ENCODE measurements at regions not wholly inside any gene's neighbourhood (a gene's known extent, or its start where the extent isn't known, plus 50 kb on each side); places are given as distances from the start of the nearest gene placed in this dataset.

DNA sequence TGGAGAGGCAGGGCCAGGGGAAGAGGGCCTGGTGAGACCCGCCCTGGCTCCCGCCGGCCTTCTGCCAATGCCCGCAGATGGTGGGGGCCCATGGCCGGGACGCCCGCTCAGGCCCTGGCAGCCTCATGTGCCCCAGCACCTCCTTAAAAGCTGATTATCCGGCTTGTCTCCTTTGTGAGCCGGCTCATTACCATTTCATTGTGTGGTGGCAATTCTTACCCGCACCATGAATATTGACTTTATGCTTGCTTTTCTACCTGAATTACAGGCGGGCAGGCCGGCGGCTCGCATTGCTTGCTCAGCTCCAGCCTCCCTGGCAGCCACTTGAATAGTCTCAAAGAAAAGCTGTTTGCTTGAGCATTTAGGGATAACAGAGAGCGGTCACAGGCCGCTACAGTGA lies 120.0 kb upstream of the JAG1 start:
- 95% methylated on average over 16 of the region's 16 CpGs for WGBS
- Histone ChIP-seq H3K4me1 (ENCODE audit: control insufficient read depth in 2 of 2, insufficient read depth in 2 of 2, low read length in 2 of 2) (no peaks in the 10 kb centered on the region), H3K36me3 (ENCODE audit: control insufficient read depth in 2 of 2, insufficient read depth in 2 of 2, low read length in 1 of 2) (no peaks in the 10 kb centered on the region), H3K4me3 (ENCODE audit: low read length in 2 of 2) (no peak overlapping the region), H3K27ac (ENCODE audit: low read depth in 1 of 2, low read length in 1 of 2) (no peak overlapping the region), H3K27me3 (ENCODE audit: control insufficient read depth in 2 of 2, insufficient read depth in 1 of 2, low read length in 1 of 2) (no peaks in the 10 kb centered on the region), H3K9me3 (ENCODE audit: control insufficient read depth in 2 of 2, insufficient read depth in 1 of 2, low read length in 1 of 2) (no peaks in the 10 kb centered on the region)
- DNase-seq (ENCODE audit: low read depth in 6 of 9, low spot score in 9 of 9): no peak

DNA sequence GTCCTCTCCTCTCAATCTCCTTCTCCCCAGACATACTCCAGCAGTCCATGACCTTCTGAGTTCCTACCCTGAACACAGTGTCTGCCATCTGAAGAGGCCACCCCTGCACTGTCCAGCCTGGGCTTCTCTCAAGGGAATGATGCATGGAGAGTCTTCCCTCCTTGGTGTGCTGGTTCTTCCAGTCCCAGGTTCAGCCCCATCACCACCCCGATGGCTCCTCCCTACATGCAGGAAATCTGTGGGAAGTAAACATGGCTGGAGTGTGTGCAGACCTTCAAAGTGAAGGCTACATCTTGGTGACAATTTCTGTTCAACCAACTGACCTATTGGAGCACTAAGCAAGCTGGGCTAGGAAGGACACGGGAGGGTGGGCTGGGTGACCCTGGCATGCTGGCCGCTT lies 121.0 kb upstream of the JAG1 start:
- 94% methylated on average over 3 of the region's 3 CpGs for WGBS
- no peak for DNase-seq (ENCODE audit: low read depth in 6 of 9, low spot score in 9 of 9)

DNA sequence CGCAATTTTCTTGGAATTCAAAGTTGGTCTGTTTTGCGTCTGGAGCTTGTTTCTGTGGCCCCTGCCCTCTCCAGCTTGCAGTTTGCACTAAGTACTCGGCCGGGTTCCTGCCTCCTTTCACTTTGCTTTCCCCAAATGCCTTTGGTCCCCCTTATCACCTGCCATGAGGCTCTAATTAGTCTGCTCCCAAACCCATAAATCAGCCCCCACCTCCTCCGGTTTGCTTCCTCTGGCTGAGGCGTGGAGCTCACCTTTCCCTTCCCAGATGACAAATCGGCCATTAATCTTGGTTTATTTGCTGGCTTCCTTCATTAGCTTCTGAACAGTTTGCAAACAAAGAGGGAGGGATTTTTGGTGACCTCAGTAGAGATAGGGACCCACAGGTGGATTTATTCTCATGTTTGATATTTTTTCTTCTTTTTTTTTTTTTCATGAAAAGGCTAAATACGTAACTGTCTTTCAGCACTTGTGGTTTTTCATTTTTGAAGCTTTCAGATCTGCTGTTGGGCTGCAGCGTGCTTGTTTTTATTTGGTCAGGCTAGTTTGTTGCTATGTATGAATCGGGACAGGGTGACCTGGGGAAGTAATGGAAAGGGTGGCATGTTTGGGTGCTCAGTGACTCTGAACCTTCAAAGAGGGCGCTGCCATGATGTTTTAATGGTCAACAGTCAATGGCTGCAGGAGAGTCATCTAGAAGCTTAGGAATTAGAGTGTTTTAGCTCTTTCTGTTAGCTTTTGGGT lies 121.7 kb upstream of the JAG1 start:
- WGBS: 81% methylated on average over 11 of the region's 11 CpGs
- H3K4me1 ChIP-seq (ENCODE audit: control insufficient read depth in 2 of 2, insufficient read depth in 2 of 2, low read length in 2 of 2): no peaks in the 10 kb centered on the region
- H3K4me3 ChIP-seq (ENCODE audit: low read length in 2 of 2): no peak overlapping the region
- no peaks in the 10 kb centered on the region for H3K27me3 ChIP-seq (ENCODE audit: control insufficient read depth in 2 of 2, insufficient read depth in 1 of 2, low read length in 1 of 2)
- DNase-seq (ENCODE audit: low read depth in 6 of 9, low spot score in 9 of 9): no peak
- H3K27ac ChIP-seq (ENCODE audit: low read depth in 1 of 2, low read length in 1 of 2): no peak overlapping the region
- no peaks in the 10 kb centered on the region for H3K9me3 ChIP-seq (ENCODE audit: control insufficient read depth in 2 of 2, insufficient read depth in 1 of 2, low read length in 1 of 2)
- H3K36me3 ChIP-seq (ENCODE audit: control insufficient read depth in 2 of 2, insufficient read depth in 2 of 2, low read length in 1 of 2): no peaks in the 10 kb centered on the region

More for the DNA sequence above, 121.0 kb upstream of the JAG1 start:
- Histone ChIP-seq H3K4me3 (ENCODE audit: low read length in 2 of 2) (no peak overlapping the region), H3K36me3 (ENCODE audit: control insufficient read depth in 2 of 2, insufficient read depth in 2 of 2, low read length in 1 of 2) (no peaks in the 10 kb centered on the region), H3K27ac (ENCODE audit: low read depth in 1 of 2, low read length in 1 of 2) (no peak overlapping the region), H3K4me1 (ENCODE audit: control insufficient read depth in 2 of 2, insufficient read depth in 2 of 2, low read length in 2 of 2) (no peaks in the 10 kb centered on the region), H3K27me3 (ENCODE audit: control insufficient read depth in 2 of 2, insufficient read depth in 1 of 2, low read length in 1 of 2) (no peaks in the 10 kb centered on the region), H3K9me3 (ENCODE audit: control insufficient read depth in 2 of 2, insufficient read depth in 1 of 2, low read length in 1 of 2) (no peaks in the 10 kb centered on the region)

DNA sequence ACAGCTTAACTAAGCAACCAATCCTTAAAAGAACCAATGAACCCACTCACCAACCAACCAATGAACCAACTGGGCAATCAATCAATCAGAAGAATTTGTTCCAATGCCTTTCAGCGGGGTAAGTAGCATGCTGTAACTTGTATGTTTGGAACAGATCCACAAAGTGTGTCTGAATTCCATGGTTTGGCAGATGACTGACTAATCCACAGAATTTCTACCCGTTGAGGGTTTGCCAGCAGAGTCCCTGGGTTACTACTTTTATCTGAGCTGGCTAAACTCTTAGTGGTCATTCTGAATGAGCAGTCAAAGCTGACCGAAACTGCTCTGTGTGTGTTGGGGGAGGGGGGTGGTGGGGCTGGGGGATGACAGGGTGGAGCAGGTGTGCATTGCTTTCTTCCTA lies 125.0 kb upstream of the JAG1 start:
- Histone ChIP-seq H3K27me3 (ENCODE audit: control insufficient read depth in 2 of 2, insufficient read depth in 1 of 2, low read length in 1 of 2) (no peaks in the 10 kb centered on the region), H3K27ac (ENCODE audit: low read depth in 1 of 2, low read length in 1 of 2) (no peak overlapping the region), H3K9me3 (ENCODE audit: control insufficient read depth in 2 of 2, insufficient read depth in 1 of 2, low read length in 1 of 2) (no peaks in the 10 kb centered on the region), H3K36me3 (ENCODE audit: control insufficient read depth in 2 of 2, insufficient read depth in 2 of 2, low read length in 1 of 2) (no peaks in the 10 kb centered on the region), H3K4me3 (ENCODE audit: low read length in 2 of 2) (no peak overlapping the region), H3K4me1 (ENCODE audit: control insufficient read depth in 2 of 2, insufficient read depth in 2 of 2, low read length in 2 of 2) (no peaks in the 10 kb centered on the region)
- WGBS: 92% methylated on average over 3 of the region's 3 CpGs
- DNase-seq (ENCODE audit: low read depth in 6 of 9, low spot score in 9 of 9): no peak

DNA sequence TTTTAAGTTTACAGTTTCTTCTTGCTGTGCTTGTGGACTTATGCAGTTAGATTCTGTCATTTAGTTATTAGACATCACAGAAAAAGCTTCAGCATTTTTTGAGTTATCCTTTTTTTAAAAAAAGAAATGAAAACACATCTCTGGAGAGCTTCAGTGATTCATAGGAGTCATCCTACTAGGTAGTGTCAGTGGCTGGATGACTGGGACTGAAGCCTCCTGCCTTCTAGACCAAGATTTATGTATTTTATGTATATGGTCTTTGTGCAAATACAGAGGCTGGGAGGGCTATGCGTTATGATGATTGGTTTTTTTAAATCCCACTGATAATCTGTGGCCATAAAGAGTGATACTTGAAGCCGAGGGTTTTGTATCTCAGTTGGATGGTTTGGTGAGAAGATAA lies 125.9 kb upstream of the JAG1 start:
- H3K27me3 ChIP-seq (ENCODE audit: control insufficient read depth in 2 of 2, insufficient read depth in 1 of 2, low read length in 1 of 2): no peaks in the 10 kb centered on the region
- DNase-seq (ENCODE audit: low read depth in 6 of 9, low spot score in 9 of 9): no peak
- H3K4me1 ChIP-seq (ENCODE audit: control insufficient read depth in 2 of 2, insufficient read depth in 2 of 2, low read length in 2 of 2): no peaks in the 10 kb centered on the region
- H3K36me3 ChIP-seq (ENCODE audit: control insufficient read depth in 2 of 2, insufficient read depth in 2 of 2, low read length in 1 of 2): no peaks in the 10 kb centered on the region
- H3K9me3 ChIP-seq (ENCODE audit: control insufficient read depth in 2 of 2, insufficient read depth in 1 of 2, low read length in 1 of 2): no peaks in the 10 kb centered on the region
- no peak overlapping the region for H3K4me3 ChIP-seq (ENCODE audit: low read length in 2 of 2)
- WGBS: 94% methylated on average over 2 of the region's 2 CpGs
- no peak overlapping the region for H3K27ac ChIP-seq (ENCODE audit: low read depth in 1 of 2, low read length in 1 of 2)

DNA sequence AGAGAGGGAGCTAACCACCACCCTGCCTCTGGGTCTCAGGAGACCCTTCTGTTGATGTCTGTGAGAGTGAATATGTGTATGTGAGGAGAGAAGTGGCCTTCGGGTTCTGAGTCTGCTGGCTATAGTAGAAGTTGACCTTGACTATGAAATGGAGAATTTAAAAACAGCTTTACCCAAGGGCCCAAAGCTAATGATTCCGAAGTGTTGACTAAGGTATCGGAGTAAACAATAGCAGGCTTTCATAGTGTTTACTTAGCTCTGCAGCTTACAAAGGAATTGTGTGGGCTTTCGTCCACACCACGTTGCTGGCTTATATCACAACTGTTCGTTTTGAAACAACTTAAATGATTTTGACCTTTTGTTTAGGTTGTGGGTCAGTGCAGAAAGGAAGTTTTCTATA lies 126.5 kb upstream of the JAG1 start:
- H3K27ac ChIP-seq (ENCODE audit: low read depth in 1 of 2, low read length in 1 of 2): no peak overlapping the region
- H3K27me3 ChIP-seq (ENCODE audit: control insufficient read depth in 2 of 2, insufficient read depth in 1 of 2, low read length in 1 of 2): no peaks in the 10 kb centered on the region

DNA sequence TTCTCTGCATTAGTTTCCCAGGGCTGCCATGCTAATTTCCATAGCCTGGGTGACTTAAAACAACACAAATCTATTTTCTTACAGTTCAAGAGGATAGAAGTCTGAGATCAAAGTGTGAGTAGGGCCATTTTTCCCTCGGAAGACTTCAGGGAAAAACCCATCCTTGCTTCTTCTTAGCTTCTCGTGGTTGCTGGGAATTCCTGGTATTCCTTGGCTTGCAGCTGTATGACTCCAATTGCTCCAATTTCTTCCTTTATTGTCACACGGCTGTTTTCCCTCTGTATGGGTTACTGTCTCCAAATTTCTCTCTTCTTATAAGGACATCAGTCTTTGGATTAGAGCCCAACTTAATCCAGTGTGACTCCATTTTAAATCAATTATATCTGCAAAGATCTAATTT lies 128.4 kb upstream of the JAG1 start:
- Histone ChIP-seq H3K4me3 (ENCODE audit: low read length in 2 of 2) (no peak overlapping the region), H3K9me3 (ENCODE audit: control insufficient read depth in 2 of 2, insufficient read depth in 1 of 2, low read length in 1 of 2) (no peaks in the 10 kb centered on the region), H3K36me3 (ENCODE audit: control insufficient read depth in 2 of 2, insufficient read depth in 2 of 2, low read length in 1 of 2) (no peaks in the 10 kb centered on the region), H3K4me1 (ENCODE audit: control insufficient read depth in 2 of 2, insufficient read depth in 2 of 2, low read length in 2 of 2) (no peaks in the 10 kb centered on the region), H3K27ac (ENCODE audit: low read depth in 1 of 2, low read length in 1 of 2) (no peak overlapping the region), H3K27me3 (ENCODE audit: control insufficient read depth in 2 of 2, insufficient read depth in 1 of 2, low read length in 1 of 2) (no peaks in the 10 kb centered on the region)
- DNase-seq (ENCODE audit: low read depth in 6 of 9, low spot score in 9 of 9): no peak
- WGBS: 85% methylated on average over 3 of the region's 3 CpGs

More for the DNA sequence above, 126.5 kb upstream of the JAG1 start:
- no peaks in the 10 kb centered on the region for H3K36me3 ChIP-seq (ENCODE audit: control insufficient read depth in 2 of 2, insufficient read depth in 2 of 2, low read length in 1 of 2)
- H3K4me3 ChIP-seq (ENCODE audit: low read length in 2 of 2): no peak overlapping the region
- no peak for DNase-seq (ENCODE audit: low read depth in 6 of 9, low spot score in 9 of 9)
- 90% methylated on average over 6 of the region's 6 CpGs for WGBS
- no peaks in the 10 kb centered on the region for H3K9me3 ChIP-seq (ENCODE audit: control insufficient read depth in 2 of 2, insufficient read depth in 1 of 2, low read length in 1 of 2)
- H3K4me1 ChIP-seq (ENCODE audit: control insufficient read depth in 2 of 2, insufficient read depth in 2 of 2, low read length in 2 of 2): no peaks in the 10 kb centered on the region

DNA sequence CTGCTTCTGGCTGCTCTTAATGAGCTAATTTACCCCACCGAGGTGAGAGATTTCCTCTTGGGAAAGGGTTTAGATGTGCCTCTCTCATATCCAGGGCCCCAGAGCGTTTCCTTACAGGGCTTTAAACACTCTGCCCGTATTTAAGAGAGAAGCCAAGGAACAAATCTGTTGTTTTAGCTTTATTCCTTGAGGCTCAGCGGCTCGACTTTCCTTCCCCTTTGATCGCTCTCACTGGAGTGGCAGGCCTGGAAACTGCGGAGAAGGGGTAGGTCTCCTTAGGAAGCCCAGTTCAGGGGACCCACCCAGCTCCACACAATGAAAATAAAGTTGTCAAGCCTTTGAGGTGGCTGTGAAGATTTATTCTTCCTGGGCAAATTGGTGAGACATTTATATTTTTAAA lies 132.0 kb upstream of the JAG1 start:
- no peak for DNase-seq (ENCODE audit: low read depth in 6 of 9, low spot score in 9 of 9)
- Histone ChIP-seq H3K36me3 (ENCODE audit: control insufficient read depth in 2 of 2, insufficient read depth in 2 of 2, low read length in 1 of 2) (no peaks in the 10 kb centered on the region), H3K4me1 (ENCODE audit: control insufficient read depth in 2 of 2, insufficient read depth in 2 of 2, low read length in 2 of 2) (no peaks in the 10 kb centered on the region), H3K4me3 (ENCODE audit: low read length in 2 of 2) (no peak overlapping the region), H3K27ac (ENCODE audit: low read depth in 1 of 2, low read length in 1 of 2) (no peak overlapping the region), H3K9me3 (ENCODE audit: control insufficient read depth in 2 of 2, insufficient read depth in 1 of 2, low read length in 1 of 2) (no peaks in the 10 kb centered on the region), H3K27me3 (ENCODE audit: control insufficient read depth in 2 of 2, insufficient read depth in 1 of 2, low read length in 1 of 2) (no peaks in the 10 kb centered on the region)
- 64% methylated on average over 7 of the region's 7 CpGs for WGBS

DNA sequence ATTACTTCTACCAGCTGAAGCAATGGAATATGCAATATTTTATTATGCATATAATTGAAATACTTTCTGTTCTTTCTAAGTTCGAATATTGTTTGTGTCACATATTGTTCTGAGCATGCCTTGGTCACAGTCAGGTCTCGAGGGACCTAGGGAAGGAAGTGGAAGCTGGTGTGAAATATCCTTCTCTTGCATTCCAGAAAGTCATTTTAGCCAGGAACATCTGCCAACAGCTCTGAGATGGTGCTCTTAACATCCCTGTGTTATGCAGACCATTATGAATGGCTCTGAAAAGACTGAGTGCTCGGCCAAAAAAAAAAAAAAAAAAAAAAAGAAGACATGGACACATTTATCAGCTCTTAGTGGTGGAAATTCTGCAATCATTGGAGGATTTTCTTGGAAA lies 132.7 kb upstream of the JAG1 start:
- WGBS: 87% methylated on average over 3 of the region's 3 CpGs
- no peaks in the 10 kb centered on the region for H3K36me3 ChIP-seq (ENCODE audit: control insufficient read depth in 2 of 2, insufficient read depth in 2 of 2, low read length in 1 of 2)
- H3K4me1 ChIP-seq (ENCODE audit: control insufficient read depth in 2 of 2, insufficient read depth in 2 of 2, low read length in 2 of 2): no peaks in the 10 kb centered on the region
- H3K4me3 ChIP-seq (ENCODE audit: low read length in 2 of 2): no peak overlapping the region
- no peak overlapping the region for H3K27ac ChIP-seq (ENCODE audit: low read depth in 1 of 2, low read length in 1 of 2)
- H3K27me3 ChIP-seq (ENCODE audit: control insufficient read depth in 2 of 2, insufficient read depth in 1 of 2, low read length in 1 of 2): no peaks in the 10 kb centered on the region
- no peak for DNase-seq (ENCODE audit: low read depth in 6 of 9, low spot score in 9 of 9)
- H3K9me3 ChIP-seq (ENCODE audit: control insufficient read depth in 2 of 2, insufficient read depth in 1 of 2, low read length in 1 of 2): no peaks in the 10 kb centered on the region
